ENCODE measurements at regions not wholly inside any gene's neighbourhood (a gene's known extent, or its start where the extent isn't known, plus 50 kb on each side); places are given as distances from the start of the nearest gene placed in this dataset.

GRCh38 chr2:223232896-223233295 lies 180.9 kb downstream of the KCNE4 start:
- Mint-ChIP-seq H3K4me1 (no peaks in the 10 kb centered on the region), H3K4me3 (no peak overlapping the region), H3K36me3 (no peaks in the 10 kb centered on the region), H3K27me3 (ENCODE audit: low read depth in 3 of 3) (peaks cover 0 to 3% (median 0%) of the 10 kb centered on the region in 3 donors), H3K27ac (no peak overlapping the region), H3K9me3 (peaks cover 0 to 3% (median 0%) of the 10 kb centered on the region in 7 donors)
- no peak overlapping the region for H3K4me2 ChIP-seq (replicated peaks; ENCODE audit: extremely low read depth, low read length, poor library complexity, severe bottlenecking)
- H3K36me3 ChIP-seq (replicated peaks in 1 of 2; ENCODE audit: control insufficient read depth in 1 of 2, insufficient read depth in 2 of 2, low read length in 2 of 2) = no peaks in the 10 kb centered on the region
- no peak overlapping the region for H3K27ac ChIP-seq (ENCODE audit: low read depth in 1 of 2, low read length in 2 of 2)
- DNase-seq = no peak
- no peak overlapping the region for H3K4me3 ChIP-seq (replicated peaks in 1 of 3; ENCODE audit: low read depth in 2 of 3, low read length in 3 of 3)
- intact Hi-C loops (cut with micrococcal nuclease) = no loop called here
- H3K9ac ChIP-seq (ENCODE audit: insufficient read depth, low read length, poor library complexity, severe bottlenecking) = no peak overlapping the region
- no peak for TF ChIP-seq CTCF (IDR thresholded peaks at IDR 0.05)
- H2AFZ ChIP-seq (ENCODE audit: insufficient read depth, low read depth, low read length, poor library complexity, severe bottlenecking) = no peak overlapping the region
- H3K4me1 ChIP-seq (ENCODE audit: control insufficient read depth in 1 of 2, insufficient read depth in 2 of 2, low read length in 2 of 2) = no peaks in the 10 kb centered on the region
- no peaks in the 10 kb centered on the region for H3K27me3 ChIP-seq (ENCODE audit: control insufficient read depth in 2 of 2, insufficient read depth in 2 of 2, low read length in 2 of 2)
- no peaks in the 10 kb centered on the region for H4K20me1 ChIP-seq (ENCODE audit: insufficient read depth, low read length)
- H3K79me2 ChIP-seq (ENCODE audit: insufficient read depth, low read length) = no peaks in the 10 kb centered on the region
- no CpG with 5 or more reads among the region's 2 CpGs for WGBS (ENCODE audit: insufficient coverage)
- no peaks in the 10 kb centered on the region for H3K9me3 ChIP-seq (replicated peaks in 1 of 2; ENCODE audit: control insufficient read depth in 1 of 2, insufficient read depth in 1 of 2, low read length in 2 of 2)

GRCh38 chr2:223235986-223236385 lies 184.0 kb downstream of the KCNE4 start:
- no peaks in the 10 kb centered on the region for H3K4me1 ChIP-seq (ENCODE audit: control insufficient read depth in 1 of 2, insufficient read depth in 2 of 2, low read length in 2 of 2)
- no peak overlapping the region for H3K27ac ChIP-seq (ENCODE audit: low read depth in 1 of 2, low read length in 2 of 2)
- no peaks in the 10 kb centered on the region for H3K79me2 ChIP-seq (ENCODE audit: insufficient read depth, low read length)
- Mint-ChIP-seq H3K27ac (no peak overlapping the region), H3K27me3 (ENCODE audit: low read depth in 3 of 3) (peaks cover 0 to 3% (median 2%) of the 10 kb centered on the region in 3 donors), H3K36me3 (no peaks in the 10 kb centered on the region), H3K4me1 (no peaks in the 10 kb centered on the region), H3K9me3 (peaks cover 0 to 3% (median 0%) of the 10 kb centered on the region in 7 donors), H3K4me3 (no peak overlapping the region)
- intact Hi-C loops (cut with micrococcal nuclease) = no loop called here
- H3K9ac ChIP-seq (ENCODE audit: insufficient read depth, low read length, poor library complexity, severe bottlenecking) = no peak overlapping the region
- H3K36me3 ChIP-seq (replicated peaks in 1 of 2; ENCODE audit: control insufficient read depth in 1 of 2, insufficient read depth in 2 of 2, low read length in 2 of 2) = no peaks in the 10 kb centered on the region
- no peaks in the 10 kb centered on the region for H3K27me3 ChIP-seq (ENCODE audit: control insufficient read depth in 2 of 2, insufficient read depth in 2 of 2, low read length in 2 of 2)
- no peak for TF ChIP-seq CTCF (IDR thresholded peaks at IDR 0.05)
- H4K20me1 ChIP-seq (ENCODE audit: insufficient read depth, low read length) = no peaks in the 10 kb centered on the region
- no CpG with 5 or more reads among the region's 2 CpGs for WGBS (ENCODE audit: insufficient coverage)
- H3K4me2 ChIP-seq (replicated peaks; ENCODE audit: extremely low read depth, low read length, poor library complexity, severe bottlenecking) = no peak overlapping the region
- no peak overlapping the region for H2AFZ ChIP-seq (ENCODE audit: insufficient read depth, low read depth, low read length, poor library complexity, severe bottlenecking)
- no peaks in the 10 kb centered on the region for H3K9me3 ChIP-seq (replicated peaks in 1 of 2; ENCODE audit: control insufficient read depth in 1 of 2, insufficient read depth in 1 of 2, low read length in 2 of 2)
- no peak for DNase-seq
- H3K4me3 ChIP-seq (replicated peaks in 1 of 3; ENCODE audit: low read depth in 2 of 3, low read length in 3 of 3) = no peak overlapping the region
